Astrocyte (in vitro differentiated cells and primary cell): ENCODE measurements at regions not wholly inside any gene's neighbourhood (a gene's known extent, or its start where the extent isn't known, plus 50 kb on each side); places are given as distances from the start of the nearest gene placed in this dataset.

ENCODE experiments used
- DNase-seq: peaks from one replicate; pipeline ENCODE4 v3.0.0-alpha.2; 2010; ENCODE audit warnings: low read depth
- FAIRE-seq: peaks from 2 replicates; lab custom pipeline; 2011; peaks lifted over from hg19 to GRCh38; lab: Jason Lieb, UNC
- H2AFZ ChIP-seq: 2 replicates; pipeline ENCODE4 v1.6.0; 2012; ENCODE audit warnings: low read depth, low read length, inconsistent platforms
- H3K27ac ChIP-seq: 2 replicates; pipeline ENCODE4 v1.5.1; 2011; ENCODE audit warnings: low read depth, low read length, inconsistent platforms
- H3K27me3 ChIP-seq: 2 replicates; pipeline ENCODE4 v1.6.0; 2011; ENCODE audit warnings: low read length, inconsistent platforms; ENCODE audit not compliant: insufficient read depth
- H3K36me3 ChIP-seq: 2 replicates; pipeline ENCODE4 v1.5.1; 2011; ENCODE audit warnings: low read length, inconsistent platforms; ENCODE audit not compliant: insufficient read depth
- H3K4me1 ChIP-seq: 2 replicates; pipeline ENCODE4 v1.5.1; 2011; ENCODE audit warnings: low read length, inconsistent platforms; ENCODE audit not compliant: insufficient read depth
- H3K4me2 ChIP-seq: 2 replicates; pipeline ENCODE4 v1.6.0; 2012; ENCODE audit warnings: low read length, inconsistent platforms
- H3K4me3 ChIP-seq: 2 replicates; pipeline ENCODE4 v1.5.1; 2011; ENCODE audit warnings: low read depth, mild to moderate bottlenecking, low read length, inconsistent platforms; ENCODE audit not compliant: insufficient read depth
- H3K79me2 ChIP-seq: 2 replicates; pipeline ENCODE4 v1.6.0; 2012; ENCODE audit warnings: mild to moderate bottlenecking, low read length, inconsistent platforms; ENCODE audit not compliant: insufficient read depth
- H3K9ac ChIP-seq: 2 replicates; pipeline ENCODE4 v1.6.0; 2012; ENCODE audit warnings: mild to moderate bottlenecking, low read length, inconsistent platforms
- H3K9me3 ChIP-seq: 2 replicates; pipeline ENCODE4 v1.5.1; 2012; ENCODE audit warnings: low read depth, mild to moderate bottlenecking, low read length, inconsistent platforms; ENCODE audit not compliant: insufficient read depth
- H4K20me1 ChIP-seq: 2 replicates; pipeline ENCODE4 v1.6.0; 2012; ENCODE audit warnings: low read length, inconsistent platforms; ENCODE audit not compliant: insufficient read depth
- H3K27ac Mint-ChIP-seq: one replicate; pipeline ENCODE4 v1.8.0; 2021; ENCODE audit warnings: mild to moderate bottlenecking, mixed read lengths; ENCODE audit not compliant: unreplicated experiment
- H3K27me3 Mint-ChIP-seq: one replicate; pipeline ENCODE4 v1.8.0; 2021; ENCODE audit warnings: low read depth, mixed read lengths; ENCODE audit not compliant: unreplicated experiment
- H3K36me3 Mint-ChIP-seq: one replicate; pipeline ENCODE4 v1.8.0; 2021; ENCODE audit warnings: low read depth, mixed read lengths; ENCODE audit not compliant: unreplicated experiment
- H3K4me1 Mint-ChIP-seq: one replicate; pipeline ENCODE4 v1.8.0; 2021; ENCODE audit warnings: low read depth, mixed read lengths; ENCODE audit not compliant: unreplicated experiment
- H3K4me3 Mint-ChIP-seq: one replicate; pipeline ENCODE4 v1.8.0; 2021; ENCODE audit warnings: mild to moderate bottlenecking, moderate library complexity, mixed read lengths; ENCODE audit not compliant: unreplicated experiment
- H3K9me3 Mint-ChIP-seq: one replicate; pipeline ENCODE4 v1.8.0; 2021; ENCODE audit warnings: mild to moderate bottlenecking, mixed read lengths; ENCODE audit not compliant: unreplicated experiment
- CTCF ChIP-seq: IDR thresholded peaks from 2 replicates; pipeline ENCODE4 v1.5.1; 2011; ENCODE audit warnings: low read depth, mild to moderate bottlenecking, inconsistent platforms, low read length, moderate library complexity; ENCODE audit not compliant: insufficient read depth
- EZH2 ChIP-seq: IDR thresholded peaks from 2 replicates; pipeline ENCODE4 v1.6.1; 2012; ENCODE audit warnings: mild to moderate bottlenecking, low read length, inconsistent platforms; ENCODE audit not compliant: insufficient read depth

GRCh38 chr1:55735106-55735505 lies 519.9 kb upstream of the USP24 start:
- no peak overlapping the region for H3K4me3 ChIP-seq
- no peak overlapping the region for H3K4me3 Mint-ChIP-seq
- H3K9ac ChIP-seq, result no peak overlapping the region
- DNase-seq (no peak), FAIRE-seq (no peak)
- no peaks in the 10 kb centered on the region for H3K4me1 ChIP-seq
- peaks cover 6% of the 10 kb centered on the region for H3K9me3 Mint-ChIP-seq
- H3K9me3 ChIP-seq, result no peaks in the 10 kb centered on the region
- H3K27ac Mint-ChIP-seq, result no peak overlapping the region
- H3K4me2 ChIP-seq, result no peak overlapping the region
- no peak overlapping the region for H3K27ac ChIP-seq
- no peaks in the 10 kb centered on the region for H3K36me3 ChIP-seq
- H2AFZ ChIP-seq, result no peak overlapping the region
- H3K79me2 ChIP-seq, result no peaks in the 10 kb centered on the region
- H3K27me3 Mint-ChIP-seq, result peaks cover 11% of the 10 kb centered on the region
- no peaks in the 10 kb centered on the region for H3K4me1 Mint-ChIP-seq
- TF ChIP-seq EZH2 (no peak), CTCF (no peak)
- H4K20me1 ChIP-seq, result no peaks in the 10 kb centered on the region
- no peaks in the 10 kb centered on the region for H3K27me3 ChIP-seq
- no peaks in the 10 kb centered on the region for H3K36me3 Mint-ChIP-seq

GRCh38 chr1:55726994-55727393 lies 511.8 kb upstream of the USP24 start:
- no peaks in the 10 kb centered on the region for H3K9me3 ChIP-seq
- no peak for TF ChIP-seq CTCF
- TF ChIP-seq EZH2, result no peak
- DNase-seq (peak; percentile 88), FAIRE-seq (peak; percentile 64)
- peak overlapping the region; percentile 15 for H3K27ac Mint-ChIP-seq
- no peak overlapping the region for H2AFZ ChIP-seq
- no peak overlapping the region for H3K9ac ChIP-seq
- H3K4me1 ChIP-seq, result peaks cover 35% of the 10 kb centered on the region
- H3K4me3 ChIP-seq, result no peak overlapping the region
- peaks cover 4% of the 10 kb centered on the region for H3K9me3 Mint-ChIP-seq
- H3K4me1 Mint-ChIP-seq, result peaks cover 3% of the 10 kb centered on the region
- no peaks in the 10 kb centered on the region for H3K36me3 ChIP-seq
- H4K20me1 ChIP-seq, result no peaks in the 10 kb centered on the region
- H3K36me3 Mint-ChIP-seq, result no peaks in the 10 kb centered on the region
- no peak overlapping the region for H3K4me3 Mint-ChIP-seq
- no peak overlapping the region for H3K27ac ChIP-seq
- peak overlapping the region; percentile 39 for H3K4me2 ChIP-seq
- H3K79me2 ChIP-seq, result no peaks in the 10 kb centered on the region
- H3K27me3 ChIP-seq, result no peaks in the 10 kb centered on the region
- H3K27me3 Mint-ChIP-seq, result peaks cover 3% of the 10 kb centered on the region

- H3K79me2 ChIP-seq, result no peaks in the 10 kb centered on the region
- H3K4me3 ChIP-seq, result no peak overlapping the region
- peak overlapping the region; percentile 56 for H3K27ac ChIP-seq
- no peaks in the 10 kb centered on the region for H3K9me3 ChIP-seq
- H3K9ac ChIP-seq, result peak overlapping the region; percentile 19
- no peak overlapping the region for H2AFZ ChIP-seq
- no peaks in the 10 kb centered on the region for H3K36me3 ChIP-seq
- no peaks in the 10 kb centered on the region for H3K27me3 ChIP-seq
- peak overlapping the region; percentile 26 for H3K4me2 ChIP-seq
- Mint-ChIP-seq H3K36me3 (no peaks in the 10 kb centered on the region), H3K27ac (no peak overlapping the region), H3K4me3 (no peak overlapping the region), H3K9me3 (peaks cover 4% of the 10 kb centered on the region), H3K4me1 (peaks cover 3% of the 10 kb centered on the region), H3K27me3 (peaks cover 5% of the 10 kb centered on the region)
- DNase-seq, result peak; percentile 52
- H4K20me1 ChIP-seq, result no peaks in the 10 kb centered on the region
- TF ChIP-seq CTCF (no peak), EZH2 (no peak)
- peaks cover 36% of the 10 kb centered on the region for H3K4me1 ChIP-seq
- FAIRE-seq, result no peak
These were observed 510.2 kb upstream of the USP24 start for GRCh38 chr1:55725378-55725777.
